Neural cell (in vitro differentiated cells): ENCODE measurements at regions not wholly inside any gene's neighbourhood (a gene's known extent, or its start where the extent isn't known, plus 50 kb on each side); places are given as distances from the start of the nearest gene placed in this dataset.
"Not testable (repeated sequence)": the region's sequence is repeated elsewhere in the genome, so short reads cannot be mapped to it uniquely, and the experiment has no call there.

Experiments used
- CTCF ChIP-seq: fragments of 450-650 bp; IDR thresholded peaks from 2 replicates; pipeline ENCODE4 v1.5.1; 2014; ENCODE audit warnings: antibody characterized with exemption, mild to moderate bottlenecking, moderate library complexity; ENCODE audit not compliant: poor library complexity, severe bottlenecking
- EP300 ChIP-seq: fragments of 450-650 bp; conservative IDR thresholded peaks from 2 replicates; pipeline ENCODE4 v1.6.1; 2014; ENCODE audit warnings: antibody characterized with exemption, mild to moderate bottlenecking, moderate library complexity; ENCODE audit not compliant: poor library complexity, severe bottlenecking
- POLR2AphosphoS5 ChIP-seq: IDR thresholded peaks from 2 replicates; pipeline ENCODE4 v1.6.1; 2012
- SMC3 ChIP-seq: fragments of 450-650 bp; conservative IDR thresholded peaks from 2 replicates; pipeline ENCODE4 v1.6.1; 2014; ENCODE audit warnings: antibody characterized with exemption, mild to moderate bottlenecking, moderate library complexity; ENCODE audit not compliant: poor library complexity

- TF ChIP-seq SMC3, EP300, POLR2AphosphoS5, CTCF: not testable (repeated sequence)
Observed at GRCh38 chr6:27597031-27597567, 124.2 kb upstream of the ZNF184 start.
